Activated naive CD8-positive, alpha-beta T cell treated with anti-CD3 and anti-CD28 coated beads, Interleukin-2, amount 50 U/mL, for 16 hours (primary cell): ENCODE measurements at regions not wholly inside any gene's neighbourhood (a gene's known extent, or its start where the extent isn't known, plus 50 kb on each side); places are given as distances from the start of the nearest gene placed in this dataset.
"Not testable (repeated sequence)": the region's sequence is repeated elsewhere in the genome, so short reads cannot be mapped to it uniquely, and the experiment has no call there.

Source experiments
- DNase-seq: peaks from one replicate; pipeline ENCODE4 v3.0.0-alpha.2; 2020; ENCODE audit warnings: low read depth, low spot score

GRCh38 chr11:37203006-37203405 lies 605.0 kb upstream of the RAG2 start:
- DNase-seq = no peak

GRCh38 chr11:37199082-37199481 lies 601.0 kb upstream of the RAG2 start:
- no peak for DNase-seq

GRCh38 chr11:37184326-37184725 lies 586.3 kb upstream of the RAG2 start:
- no peak for DNase-seq

GRCh38 chr11:37182031-37182430 lies 584.0 kb upstream of the RAG2 start:
- DNase-seq = no peak

- no peak for DNase-seq
Observed at GRCh38 chr11:37177721-37178120, 579.7 kb upstream of the RAG2 start.

- no peak for DNase-seq
Observed at GRCh38 chr11:37171451-37171850, 573.4 kb upstream of the RAG2 start.

GRCh38 chr11:37170311-37170710 lies 572.3 kb upstream of the RAG2 start:
- no peak for DNase-seq

GRCh38 chr11:37145434-37145833 lies 547.4 kb upstream of the RAG2 start:
- not testable (repeated sequence) for DNase-seq

- DNase-seq = no peak
Observed at GRCh38 chr11:37142591-37142990, 544.6 kb upstream of the RAG2 start.

- DNase-seq = no peak
Observed at GRCh38 chr11:37141707-37142106, 543.7 kb upstream of the RAG2 start.

- DNase-seq = not testable (repeated sequence)
Observed at GRCh38 chr11:37135606-37136005, 537.6 kb upstream of the RAG2 start.

- no peak for DNase-seq
Observed at GRCh38 chr11:37134637-37135036, 536.6 kb upstream of the RAG2 start.

- no peak for DNase-seq
Observed at GRCh38 chr11:37124384-37124783, 526.3 kb upstream of the RAG2 start.

GRCh38 chr11:37115963-37116362 lies 517.9 kb upstream of the RAG2 start:
- DNase-seq = no peak

- no peak for DNase-seq
Observed at GRCh38 chr11:37110385-37110784, 512.3 kb upstream of the RAG2 start.

GRCh38 chr11:37109286-37109585 lies 511.2 kb upstream of the RAG2 start:
- DNase-seq = no peak

GRCh38 chr11:37108436-37109285 lies 510.6 kb upstream of the RAG2 start:
- no peak for DNase-seq

- no peak for DNase-seq
Observed at GRCh38 chr11:37107831-37108230, 509.8 kb upstream of the RAG2 start.

GRCh38 chr11:37107415-37107814 lies 509.4 kb upstream of the RAG2 start:
- DNase-seq = no peak

- no peak for DNase-seq
Observed at GRCh38 chr11:37105427-37105826, 507.4 kb upstream of the RAG2 start.

- no peak for DNase-seq
Observed at GRCh38 chr11:37104380-37104779, 506.3 kb upstream of the RAG2 start.

GRCh38 chr11:37100008-37100407 lies 502.0 kb upstream of the RAG2 start:
- no peak for DNase-seq

- DNase-seq = no peak
Observed at GRCh38 chr11:37092487-37092886, 494.5 kb upstream of the RAG2 start.

- DNase-seq = no peak
Observed at GRCh38 chr11:37089439-37089838, 491.4 kb upstream of the RAG2 start.
